Stimulated activated naive CD4-positive, alpha-beta T cell (primary cell): ENCODE measurements at regions not wholly inside any gene's neighbourhood (a gene's known extent, or its start where the extent isn't known, plus 50 kb on each side); places are given as distances from the start of the nearest gene placed in this dataset.
"Not testable (repeated sequence)": the region's sequence is repeated elsewhere in the genome, so short reads cannot be mapped to it uniquely, and the experiment has no call there.

Experiments
- DNase-seq, 6 experiments: peaks; one replicate each; lab custom pipeline; 2025; lab: John Stamatoyannopoulos, UW

- DNase-seq: not testable (repeated sequence)
Observed at GRCh38 chr22:23460517-23461031, 119.5 kb downstream of the IGLL1 start.

DNA sequence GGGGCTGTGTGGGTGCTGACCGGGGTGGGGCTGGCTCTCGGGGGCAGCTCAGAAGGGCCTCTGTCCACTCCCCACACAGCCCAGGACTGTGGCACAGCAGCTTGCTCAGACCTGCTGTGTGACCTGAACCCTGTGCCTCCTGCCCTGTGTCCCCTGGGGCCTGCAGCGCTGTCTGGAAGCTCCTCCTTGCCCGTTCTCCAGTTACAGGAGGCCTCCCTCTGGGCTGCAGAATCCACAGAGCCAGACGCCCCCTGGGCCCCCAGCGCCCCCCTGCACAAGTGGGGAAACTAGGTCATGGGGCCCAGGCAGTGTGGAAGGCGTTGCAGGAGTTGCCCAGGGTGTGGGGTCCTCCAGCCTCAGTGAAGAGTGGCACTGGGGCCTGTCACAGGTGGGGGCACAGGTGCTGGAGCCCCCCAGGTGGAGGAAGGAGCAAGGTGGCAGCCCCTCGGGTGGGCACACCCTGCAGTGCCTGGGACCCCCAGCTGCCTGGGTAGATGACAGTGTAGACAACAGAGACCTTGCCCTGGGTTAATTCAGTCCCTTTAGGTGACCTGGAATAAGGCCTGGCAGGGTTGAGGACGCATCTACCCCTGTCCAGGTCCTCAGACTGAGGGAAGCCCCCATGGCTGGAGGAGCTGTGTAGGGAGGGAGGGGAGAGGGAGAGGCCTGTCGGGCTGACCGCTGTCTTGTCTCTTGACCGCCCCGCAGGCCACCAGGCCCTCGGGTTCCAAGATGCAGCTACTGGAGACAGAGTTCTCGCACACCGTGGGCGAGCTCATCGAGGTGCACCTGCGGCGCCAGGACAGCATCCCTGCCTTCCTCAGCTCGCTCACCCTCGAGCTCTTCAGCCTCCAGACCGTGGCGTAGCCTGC, 120.2 kb downstream of the IGLL1 start:
- DNase-seq: not testable (repeated sequence)

DNA sequence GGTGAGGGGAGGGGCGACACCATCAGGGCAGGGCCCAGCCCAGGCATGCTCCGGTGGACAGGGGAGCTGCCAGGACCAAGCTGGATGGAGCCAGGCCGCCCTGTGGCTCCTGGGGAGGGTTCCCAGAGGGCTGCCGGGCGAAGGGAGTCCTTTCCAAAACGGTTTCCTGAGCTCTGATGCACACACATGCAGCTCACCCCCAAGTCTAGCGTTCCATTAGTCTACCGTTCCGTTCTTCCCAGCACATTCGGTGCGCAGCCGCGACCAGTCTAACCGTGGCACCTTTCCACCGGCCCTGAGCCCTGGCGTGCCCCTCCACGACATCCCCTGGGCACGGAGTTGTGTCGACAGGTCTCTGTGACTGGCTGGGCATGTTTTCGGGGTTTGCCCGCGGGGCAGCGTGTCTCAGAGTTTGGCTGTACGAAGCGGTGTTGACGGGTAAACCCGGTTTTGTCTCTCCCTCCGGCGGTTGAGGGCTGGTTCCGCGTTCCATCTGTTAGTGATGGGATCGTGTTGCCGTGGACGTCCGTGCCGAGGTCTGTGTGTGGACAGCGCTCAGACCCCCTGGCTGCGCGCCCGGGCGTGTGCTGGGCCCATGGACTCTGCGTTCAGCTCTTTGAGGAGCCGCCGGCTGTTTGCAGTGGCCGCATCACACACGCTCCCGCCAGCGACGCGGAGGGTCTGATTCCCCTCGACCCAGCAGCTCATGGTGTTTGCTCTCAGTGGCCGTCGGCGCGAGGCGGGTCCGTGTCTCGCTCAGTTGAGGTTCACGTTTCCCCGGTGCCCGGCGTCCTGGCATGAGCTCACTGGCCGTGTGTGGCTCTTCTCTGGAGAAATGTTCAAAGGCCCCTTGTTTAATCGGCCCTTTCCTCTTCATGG, 121.2 kb downstream of the IGLL1 start:
- no peak for DNase-seq

- no peak for DNase-seq
Observed at GRCh38 chr22:23457380-23457985, 122.6 kb downstream of the IGLL1 start.

DNA sequence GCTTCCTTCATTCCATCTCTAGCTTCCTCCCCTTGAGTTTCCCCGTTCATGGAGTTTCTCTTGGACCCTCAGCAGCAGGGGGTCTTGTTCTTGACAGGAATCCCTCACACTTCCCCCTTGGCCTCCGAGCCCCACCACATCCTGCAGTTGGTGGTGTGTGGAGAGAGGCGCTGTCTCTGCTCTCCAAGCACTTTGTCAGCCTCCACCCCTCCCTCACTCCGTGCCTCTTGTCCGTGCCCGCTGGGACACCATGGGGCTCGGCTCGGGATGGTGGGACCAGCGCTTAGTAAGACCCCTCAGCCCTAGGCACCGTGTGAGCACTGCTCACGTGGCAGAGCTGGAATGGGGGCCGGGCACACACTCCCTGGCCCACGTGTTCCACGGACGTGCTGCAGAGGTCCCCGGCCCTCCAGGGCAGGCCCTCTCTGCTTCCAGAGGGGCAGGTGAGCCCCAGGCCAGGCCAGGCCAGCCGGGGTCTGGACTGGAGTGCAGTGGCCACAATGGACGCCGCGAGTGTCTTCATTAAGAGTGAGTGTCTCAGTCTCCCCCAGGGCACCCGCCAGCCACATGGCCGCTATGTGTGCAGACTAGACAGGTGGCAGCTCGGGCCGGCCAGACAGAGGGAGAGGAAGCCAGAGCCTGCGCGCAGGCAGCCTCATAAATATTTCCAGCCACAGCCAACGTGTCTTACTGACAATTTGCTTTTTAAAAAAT, 123.3 kb downstream of the IGLL1 start:
- DNase-seq: not testable (repeated sequence)

DNA sequence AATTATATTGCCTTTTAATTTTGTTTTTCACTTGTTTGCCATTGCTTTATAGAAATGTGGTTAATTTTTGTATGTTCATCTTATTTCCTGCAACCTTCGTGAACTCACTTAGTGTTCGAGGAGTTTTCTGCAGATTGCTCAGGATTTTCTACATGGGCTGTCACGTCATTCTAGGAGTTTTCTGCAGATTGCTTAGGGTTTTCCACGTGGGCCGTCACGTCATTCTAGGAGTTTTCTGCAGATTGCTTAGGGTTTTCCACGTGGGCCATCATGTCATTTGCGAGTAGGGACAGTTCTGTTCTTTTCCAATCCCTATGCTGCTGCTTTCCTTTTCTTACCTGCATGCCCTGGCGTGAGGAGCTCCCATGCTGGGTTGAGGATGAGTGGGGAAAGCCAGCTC, 125.7 kb downstream of the IGLL1 start:
- DNase-seq: not testable (repeated sequence)

GRCh38 chr22:23453277-23453676, 126.8 kb downstream of the IGLL1 start:
- DNase-seq: no peak

- no peak for DNase-seq
Observed at GRCh38 chr22:23452231-23453010, 127.7 kb downstream of the IGLL1 start.

DNA sequence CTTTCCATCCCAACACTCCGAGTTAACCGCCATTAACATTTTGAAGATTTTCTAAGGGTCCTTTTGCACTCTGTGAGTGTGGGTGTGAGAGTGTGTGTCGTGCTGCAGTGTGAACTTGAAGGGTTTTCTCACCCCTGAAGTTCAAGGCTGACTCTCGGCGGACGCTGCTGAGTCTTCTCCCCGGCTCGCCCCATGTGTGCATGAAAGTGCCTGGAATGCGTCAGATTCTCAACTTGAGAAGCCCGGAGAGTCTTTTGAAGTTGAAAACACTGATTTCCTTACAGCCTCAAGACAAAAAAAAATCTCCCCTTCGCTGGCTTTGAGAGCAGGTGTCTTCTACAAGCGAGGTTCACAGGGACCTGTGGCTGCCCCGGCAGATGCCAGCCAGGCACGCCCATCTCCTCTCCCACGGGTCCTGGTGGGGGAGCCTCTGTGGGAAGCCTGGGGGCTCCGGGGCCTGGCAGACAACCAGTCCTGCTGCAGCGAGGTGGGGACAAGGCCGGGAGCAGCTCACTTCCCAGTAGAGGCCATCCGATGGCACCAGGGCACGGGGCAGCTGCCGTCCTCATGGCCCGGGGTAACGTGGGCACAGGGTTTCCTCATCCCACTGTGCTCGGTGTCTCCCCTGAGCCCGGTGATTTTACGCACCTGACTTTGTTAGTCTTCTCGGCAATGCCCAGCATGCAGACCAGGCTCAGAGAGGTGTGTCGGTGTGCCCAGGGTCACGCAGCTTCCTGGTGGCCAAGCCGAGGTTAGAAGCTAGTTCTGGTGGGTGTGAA, 128.4 kb downstream of the IGLL1 start:
- peak in 2 of 6 experiments; percentile 28 to 42 for DNase-seq

- not testable (repeated sequence) for DNase-seq
Observed at GRCh38 chr22:23450821-23451220, 129.3 kb downstream of the IGLL1 start.

GRCh38 chr22:23450434-23450795, 129.7 kb downstream of the IGLL1 start:
- no peak for DNase-seq

DNA sequence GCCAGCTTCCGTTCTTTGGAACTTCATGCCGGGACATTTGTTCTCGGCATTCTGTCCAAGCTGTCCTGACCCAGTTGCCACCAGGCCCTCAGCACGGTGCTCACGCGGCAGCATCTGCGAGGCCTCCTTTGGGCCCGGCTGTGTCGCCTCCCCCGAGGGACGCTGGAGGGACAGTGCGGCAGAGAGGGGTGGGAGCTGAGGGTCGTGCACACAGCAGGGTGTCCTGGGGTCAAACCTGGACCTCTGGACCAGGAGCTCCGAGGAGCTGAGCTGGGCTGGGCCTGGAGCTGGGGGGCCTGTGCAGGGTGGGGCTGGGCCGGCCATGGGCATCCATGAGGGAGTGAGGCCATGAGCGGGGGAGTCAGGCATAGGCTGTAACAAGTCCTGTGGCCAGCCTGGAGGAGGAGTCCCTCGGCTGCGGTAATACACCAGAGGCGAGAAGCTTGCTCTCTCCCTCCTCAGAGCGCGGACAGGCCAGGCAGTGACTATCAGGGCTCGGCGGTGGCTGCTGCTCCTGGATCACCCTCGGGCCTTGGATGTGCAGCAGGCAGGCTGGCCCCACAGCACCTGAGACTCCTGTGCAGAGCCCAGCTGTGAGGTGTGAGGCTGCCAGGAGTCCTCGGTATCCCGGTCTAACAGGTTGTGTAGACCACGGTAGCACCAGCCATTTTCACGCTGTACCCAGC, 130.2 kb downstream of the IGLL1 start:
- DNase-seq: not testable (repeated sequence)

DNA sequence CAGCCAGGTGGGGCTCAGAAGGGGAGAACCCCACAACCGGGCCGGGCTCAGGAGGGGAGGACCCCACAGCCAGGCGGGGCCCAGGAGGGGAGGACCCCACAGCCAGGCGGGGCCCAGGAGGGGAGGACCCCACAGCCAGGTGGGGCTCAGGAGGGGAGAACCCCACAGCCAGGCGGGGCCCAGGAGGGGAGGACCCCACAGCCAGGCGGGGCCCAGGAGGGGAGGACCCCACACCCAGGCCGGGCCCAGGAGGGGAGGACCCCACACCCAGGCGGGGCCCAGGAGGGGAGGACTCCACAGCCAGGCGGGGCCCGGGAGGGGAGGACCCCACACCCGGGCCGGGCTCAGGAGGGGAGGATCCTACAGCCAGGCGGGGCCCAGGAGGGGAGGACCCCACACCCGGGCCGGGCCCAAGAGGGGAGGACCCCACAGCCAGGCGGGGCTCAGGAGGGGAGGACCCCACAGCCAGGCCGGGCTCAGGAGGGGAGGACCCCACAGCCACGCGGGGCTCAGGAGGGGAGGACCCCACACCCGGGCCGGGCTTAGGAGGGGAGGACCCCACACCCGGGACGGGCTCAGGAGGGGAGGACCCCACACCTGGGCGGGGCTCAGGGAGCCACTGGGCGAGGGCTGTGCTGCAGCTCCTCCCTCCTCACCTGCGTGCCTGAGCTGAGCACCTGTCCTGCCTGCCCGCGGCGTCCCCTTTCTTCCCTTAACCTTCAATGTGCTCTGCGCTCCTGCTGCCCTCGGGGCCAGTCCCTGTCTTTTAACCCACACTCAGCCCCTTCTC, 131.4 kb downstream of the IGLL1 start:
- DNase-seq: not testable (repeated sequence)

DNA sequence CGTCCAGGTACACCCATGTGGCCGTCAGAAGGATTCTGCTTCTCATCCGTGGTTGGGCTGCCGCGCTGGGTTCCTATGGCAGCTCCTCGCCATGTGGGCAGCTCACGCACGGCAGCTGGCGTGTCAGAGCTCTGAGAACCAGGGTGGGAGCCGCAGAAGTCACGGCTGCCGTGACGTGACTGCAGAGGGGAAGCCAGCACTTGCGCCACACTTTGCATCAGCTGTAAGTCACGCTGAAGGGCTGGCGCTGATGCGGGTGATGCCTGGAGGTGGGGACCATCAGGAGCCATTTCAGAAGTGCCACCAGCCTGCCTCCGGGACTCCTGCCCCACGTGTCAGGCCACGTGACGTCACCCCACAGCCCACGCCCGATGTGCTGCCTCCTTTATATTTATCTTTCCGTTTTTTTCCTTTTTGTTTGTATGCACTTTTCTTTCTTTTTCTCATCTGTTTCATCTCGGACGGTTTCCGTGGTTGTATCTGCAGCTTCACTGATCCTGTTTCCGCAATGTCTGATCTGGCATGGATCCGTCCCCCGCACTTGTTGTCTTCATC, 133.2 kb downstream of the IGLL1 start:
- DNase-seq: no peak

- not testable (repeated sequence) for DNase-seq
Observed at GRCh38 chr22:23446194-23446593, 133.9 kb downstream of the IGLL1 start.

GRCh38 chr22:23443905-23444304, 136.2 kb downstream of the IGLL1 start:
- DNase-seq: not testable (repeated sequence)

- not testable (repeated sequence) for DNase-seq
Observed at GRCh38 chr22:23439581-23439980, 140.5 kb downstream of the IGLL1 start.

- no peak for DNase-seq
Observed at GRCh38 chr22:23438216-23438615, 141.9 kb downstream of the IGLL1 start.
